ENCODE measurements at regions not wholly inside any gene's neighbourhood (a gene's known extent, or its start where the extent isn't known, plus 50 kb on each side); places are given as distances from the start of the nearest gene placed in this dataset.

- no peak overlapping the region for H3K4me2 ChIP-seq (ENCODE audit: low read depth, low read length)
- H3K9me3 ChIP-seq (ENCODE audit: low read length), result no peaks in the 10 kb centered on the region
- H3K4me1 ChIP-seq (ENCODE audit: insufficient read depth, low read length), result no peaks in the 10 kb centered on the region
- intact Hi-C loops (cut with micrococcal nuclease; ENCODE audit: unreplicated experiment) (no loop called here), in situ Hi-C loops (cut with HindIII; ENCODE audit: extremely low pct_ligation_motif_present, low pct_unique_long_range_greater_than_20kb) (no loop called here)
- no peak for ATAC-seq
- no peak for DNase-seq (ENCODE audit: low spot score)
- ChIA-PET CTCF (ENCODE audit: low intra/inter-chr PET ratio, low total read pairs) (no interaction called here), POLR2A (no interaction called here)
- no peak overlapping the region for H3K27ac ChIP-seq (ENCODE audit: extremely low read length, insufficient read depth, low read length)
- FAIRE-seq, result no peak
- no peak for TF ChIP-seq ZNF558 (CRISPR knock-in tag; IDR thresholded peaks at IDR 0.05; ENCODE audit: borderline replicate concordance)
- no peak for TF ChIP-seq RNF219 (CRISPR knock-in tag; IDR thresholded peaks at IDR 0.05)
- no peak for TF ChIP-seq IRF9 (CRISPR knock-in tag; IDR thresholded peaks at IDR 0.05; ENCODE audit: borderline replicate concordance)
- no peak for TF ChIP-seq POLR2AphosphoS5 (IDR thresholded peaks at IDR 0.05; ENCODE audit: low read depth, low read length)
- TF ChIP-seq MAFG (CRISPR knock-in tag; IDR thresholded peaks at IDR 0.05), result no peak
- TF ChIP-seq AKAP8 (CRISPR knock-in tag; IDR thresholded peaks at IDR 0.05), result no peak
- TF ChIP-seq ATF3 (CRISPR knock-in tag; IDR thresholded peaks at IDR 0.05), result no peak
- no peak for TF ChIP-seq ISL2 (CRISPR knock-in tag; IDR thresholded peaks at IDR 0.05)
- TF ChIP-seq PBX2 (CRISPR knock-in tag; IDR thresholded peaks at IDR 0.05), result no peak
- no peak for TF ChIP-seq ZHX2 (IDR thresholded peaks at IDR 0.05; ENCODE audit: low read depth)
- TF ChIP-seq ZHX2 (CRISPR knock-in tag; IDR thresholded peaks at IDR 0.05; ENCODE audit: borderline replicate concordance), result no peak
- no peak overlapping the region for H2AFZ ChIP-seq (ENCODE audit: low read length)
- no peaks in the 10 kb centered on the region for H3K79me2 ChIP-seq (ENCODE audit: insufficient read depth, low read length)
- WGBS (ENCODE audit: low lambda C conversion rate), result 0% methylated on average over 2 of the region's 3 CpGs
- no peaks in the 10 kb centered on the region for H3K36me3 ChIP-seq (replicated peaks in 1 of 2; ENCODE audit: control insufficient read depth in 1 of 2, insufficient read depth in 2 of 2, low read length in 2 of 2)
- no peaks in the 10 kb centered on the region for H4K20me1 ChIP-seq (ENCODE audit: insufficient read depth, low read length)
- H3K27me3 ChIP-seq (ENCODE audit: control insufficient read depth in 1 of 2, insufficient read depth in 2 of 2, low read length in 2 of 2), result no peaks in the 10 kb centered on the region; a peak in 1 of 5 replicates
- no peak overlapping the region for H3K9ac ChIP-seq (ENCODE audit: insufficient read depth, low read depth, low read length)
- no peak overlapping the region for H3K4me3 ChIP-seq (replicated peaks in 1 of 3; ENCODE audit: insufficient read depth in 1 of 3, low read depth in 2 of 3, low read length in 3 of 3)
- BruUV-seq (replicated peaks), result no TSS peak
Measured at GRCh38 chr4:10295301-10295700, 161.9 kb downstream of the ZNF518B start.
